Keratinocyte (primary cell): ENCODE measurements at regions not wholly inside any gene's neighbourhood (a gene's known extent, or its start where the extent isn't known, plus 50 kb on each side); places are given as distances from the start of the nearest gene placed in this dataset.

ENCODE experiments used
- DNase-seq: peaks from one replicate; pipeline ENCODE4 v3.0.0-alpha.2; 2011; ENCODE audit warnings: low read depth, missing footprints, low spot score
- FAIRE-seq: peaks from 2 replicates; lab custom pipeline; 2011; peaks lifted over from hg19 to GRCh38; lab: Jason Lieb, UNC
- H2AFZ ChIP-seq: 2 replicates; pipeline ENCODE4 v1.6.0; 2012; ENCODE audit warnings: low read length, control low read depth, inconsistent platforms; ENCODE audit not compliant: control insufficient read depth
- H3K27ac ChIP-seq: 2 replicates; pipeline ENCODE4 v1.5.1; 2011; ENCODE audit warnings: low read length; ENCODE audit not compliant: control insufficient read depth, insufficient read depth
- H3K27me3 ChIP-seq: 3 replicates; pipeline ENCODE4 v1.6.0; 2011; ENCODE audit warnings: low read length; ENCODE audit not compliant: control insufficient read depth, insufficient read depth; ENCODE audit errors: extremely low read depth
- H3K36me3 ChIP-seq, 2 experiments: 2 replicates in 1 of 2; 3 replicates in 1 of 2; pipeline ENCODE4 v1.5.1; 2011; ENCODE audit warnings: low read length in 2 of 2, mild to moderate bottlenecking in 1 of 2; ENCODE audit not compliant: control insufficient read depth in 2 of 2, insufficient read depth in 2 of 2; ENCODE audit errors: extremely low read depth in 1 of 2
- H3K4me1 ChIP-seq: 3 replicates; pipeline ENCODE4 v1.5.1; 2011; ENCODE audit warnings: low read length; ENCODE audit not compliant: control insufficient read depth, insufficient read depth; ENCODE audit errors: extremely low read depth
- H3K4me2 ChIP-seq: 3 replicates; pipeline ENCODE4 v1.6.0; 2011; ENCODE audit warnings: low read depth, low read length; ENCODE audit not compliant: control insufficient read depth, insufficient read depth; ENCODE audit errors: extremely low read depth
- H3K4me3 ChIP-seq, 3 experiments: fragments of 200-600 bp in 1 of 3; sonication (generic) in 1 of 3; 2 replicates in 2 of 3; 3 replicates in 1 of 3; pipeline ENCODE4 v1.5.1; 2011 to 2016; ENCODE audit warnings: low read length in 3 of 3, mild to moderate bottlenecking in 3 of 3, control low read depth in 2 of 3, inconsistent platforms in 1 of 3, low read depth in 1 of 3, mixed read lengths in 1 of 3, mixed run types in 1 of 3, moderate library complexity in 1 of 3; ENCODE audit not compliant: control insufficient read depth in 2 of 3, insufficient read depth in 2 of 3; ENCODE audit errors: extremely low read depth in 1 of 3
- H3K79me2 ChIP-seq: 2 replicates; pipeline ENCODE4 v1.6.0; 2012; ENCODE audit warnings: low read length; ENCODE audit not compliant: control insufficient read depth, insufficient read depth
- H3K9ac ChIP-seq: 3 replicates; pipeline ENCODE4 v1.6.0; 2011; ENCODE audit warnings: low read length; ENCODE audit not compliant: control insufficient read depth, insufficient read depth; ENCODE audit errors: extremely low read depth
- H3K9me1 ChIP-seq: 3 replicates; pipeline ENCODE4 v1.6.0; 2011; ENCODE audit warnings: low read length; ENCODE audit not compliant: control insufficient read depth, insufficient read depth; ENCODE audit errors: extremely low read depth
- H3K9me3 ChIP-seq: 2 replicates; pipeline ENCODE4 v1.5.1; 2012; ENCODE audit warnings: low read depth, low read length; ENCODE audit not compliant: control insufficient read depth
- H4K20me1 ChIP-seq: 3 replicates; pipeline ENCODE4 v1.6.0; 2011; ENCODE audit warnings: low read length; ENCODE audit not compliant: control insufficient read depth, insufficient read depth; ENCODE audit errors: extremely low read depth
- EZH2 ChIP-seq: IDR thresholded peaks from one replicate; pipeline ENCODE4 v1.6.1; 2012; ENCODE audit warnings: inconsistent platforms, mild to moderate bottlenecking, low read length, moderate library complexity
- dilution Hi-C: fragments of 300-500 bp; cut with MboI; formaldehyde crosslinking; loops from one replicate; pipeline ENCODE4 v1.7.0; 2020; ENCODE audit warnings: low sequenced_read_pairs; ENCODE audit not compliant: extremely low pct_ligation_motif_present
- TF ChIP-seq, protein P1 (sequence below), 3 experiments: IDR thresholded peaks in 1 of 3; conservative IDR thresholded peaks in 1 of 3; optimal IDR thresholded peaks in 1 of 3; 2 replicates in 2 of 3; 3 replicates in 1 of 3; pipeline versions ENCODE3 to v1.5.1; 2011; ENCODE audit warnings: low read length in 3 of 3, mild to moderate bottlenecking in 3 of 3, moderate library complexity in 2 of 3, control low read depth in 1 of 3, inconsistent platforms in 1 of 3; ENCODE audit not compliant: insufficient read depth in 2 of 3; ENCODE audit errors: extremely low read depth in 1 of 3

DNA sequence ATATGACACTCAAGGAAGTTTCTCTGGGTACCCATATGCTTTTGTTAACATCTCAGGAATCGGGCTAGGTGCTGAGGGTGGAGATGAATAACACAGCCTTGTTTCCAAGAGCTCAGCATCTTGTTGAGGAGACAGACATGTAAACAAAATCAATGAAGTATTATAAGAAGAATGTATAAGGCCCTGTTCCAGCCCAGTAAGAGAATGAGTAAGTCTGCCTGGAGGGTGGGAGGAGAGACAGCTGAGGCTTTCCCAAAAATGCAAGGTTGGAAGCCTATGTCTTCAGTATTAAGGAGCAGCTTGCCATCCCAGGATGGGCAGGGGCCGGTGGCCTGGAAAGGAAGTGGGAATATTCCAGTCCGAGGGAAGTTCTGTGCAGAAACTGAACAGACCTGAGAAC, 615.3 kb upstream of the BTBD3 start:
- H3K9me1 ChIP-seq: no peaks in the 10 kb centered on the region
- H3K36me3 ChIP-seq: no peaks in the 10 kb centered on the region
- DNase-seq: peak; percentile 38
- H3K9me3 ChIP-seq: no peaks in the 10 kb centered on the region
- peak overlapping the region; percentile 8 for H3K4me2 ChIP-seq
- H3K27me3 ChIP-seq: no peaks in the 10 kb centered on the region
- H3K4me3 ChIP-seq: no peak overlapping the region
- no peaks in the 10 kb centered on the region for H3K79me2 ChIP-seq
- H3K27ac ChIP-seq: no peak overlapping the region
- dilution Hi-C loops: no loop called here
- no peak overlapping the region for H3K9ac ChIP-seq
- no peak overlapping the region for H2AFZ ChIP-seq
- peak; percentile 81 for FAIRE-seq
- peaks cover 29% of the 10 kb centered on the region for H3K4me1 ChIP-seq
- no peak for TF ChIP-seq EZH2
- TF ChIP-seq, protein P1, sequence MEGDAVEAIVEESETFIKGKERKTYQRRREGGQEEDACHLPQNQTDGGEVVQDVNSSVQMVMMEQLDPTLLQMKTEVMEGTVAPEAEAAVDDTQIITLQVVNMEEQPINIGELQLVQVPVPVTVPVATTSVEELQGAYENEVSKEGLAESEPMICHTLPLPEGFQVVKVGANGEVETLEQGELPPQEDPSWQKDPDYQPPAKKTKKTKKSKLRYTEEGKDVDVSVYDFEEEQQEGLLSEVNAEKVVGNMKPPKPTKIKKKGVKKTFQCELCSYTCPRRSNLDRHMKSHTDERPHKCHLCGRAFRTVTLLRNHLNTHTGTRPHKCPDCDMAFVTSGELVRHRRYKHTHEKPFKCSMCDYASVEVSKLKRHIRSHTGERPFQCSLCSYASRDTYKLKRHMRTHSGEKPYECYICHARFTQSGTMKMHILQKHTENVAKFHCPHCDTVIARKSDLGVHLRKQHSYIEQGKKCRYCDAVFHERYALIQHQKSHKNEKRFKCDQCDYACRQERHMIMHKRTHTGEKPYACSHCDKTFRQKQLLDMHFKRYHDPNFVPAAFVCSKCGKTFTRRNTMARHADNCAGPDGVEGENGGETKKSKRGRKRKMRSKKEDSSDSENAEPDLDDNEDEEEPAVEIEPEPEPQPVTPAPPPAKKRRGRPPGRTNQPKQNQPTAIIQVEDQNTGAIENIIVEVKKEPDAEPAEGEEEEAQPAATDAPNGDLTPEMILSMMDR (optimal IDR thresholded peaks at IDR 0.05 in 1 of 3, IDR thresholded peaks at IDR 0.05 in 1 of 3, conservative IDR thresholded peaks at IDR 0.05 in 1 of 3; ENCODE audit: extremely low read depth in 1 of 3, insufficient read depth in 2 of 3, low read length in 3 of 3): no peak
- no peaks in the 10 kb centered on the region for H4K20me1 ChIP-seq

DNA sequence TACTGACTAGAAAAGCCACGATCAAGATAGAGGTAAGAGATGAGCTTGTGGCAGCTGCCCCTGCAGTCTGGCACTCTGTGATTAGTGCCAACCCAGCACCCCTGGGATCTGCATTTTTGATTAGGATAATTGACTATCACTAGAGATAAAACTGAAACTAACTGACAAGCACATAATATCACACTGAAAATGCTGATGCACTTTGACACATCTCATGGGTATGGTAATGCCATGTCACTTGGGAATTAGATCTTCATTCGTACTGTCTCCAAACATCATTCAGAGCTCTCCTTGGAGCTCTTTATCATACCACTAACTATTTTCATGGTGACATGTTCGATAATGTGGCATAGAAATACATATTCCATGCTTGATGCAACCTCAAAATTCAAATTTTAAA, 612.9 kb upstream of the BTBD3 start:
- TF ChIP-seq, protein P1 (optimal IDR thresholded peaks at IDR 0.05 in 1 of 3, IDR thresholded peaks at IDR 0.05 in 1 of 3, conservative IDR thresholded peaks at IDR 0.05 in 1 of 3; ENCODE audit: extremely low read depth in 1 of 3, insufficient read depth in 2 of 3, low read length in 3 of 3): no peak
- no peak for TF ChIP-seq EZH2
- Histone ChIP-seq H3K9ac (no peak overlapping the region), H3K4me3 (no peak overlapping the region), H3K9me3 (no peaks in the 10 kb centered on the region), H3K4me2 (peak overlapping the region; percentile 51), H3K79me2 (no peaks in the 10 kb centered on the region), H4K20me1 (no peaks in the 10 kb centered on the region), H2AFZ (no peak overlapping the region), H3K27me3 (no peaks in the 10 kb centered on the region), H3K9me1 (no peaks in the 10 kb centered on the region), H3K4me1 (peaks cover 29% of the 10 kb centered on the region), H3K27ac (peak overlapping the region; percentile 37), H3K36me3 (no peaks in the 10 kb centered on the region)
- DNase-seq (no peak), FAIRE-seq (no peak)
- dilution Hi-C loops: no loop called here
